ENCODE measurements at regions not wholly inside any gene's neighbourhood (a gene's known extent, or its start where the extent isn't known, plus 50 kb on each side); places are given as distances from the start of the nearest gene placed in this dataset.

DNA sequence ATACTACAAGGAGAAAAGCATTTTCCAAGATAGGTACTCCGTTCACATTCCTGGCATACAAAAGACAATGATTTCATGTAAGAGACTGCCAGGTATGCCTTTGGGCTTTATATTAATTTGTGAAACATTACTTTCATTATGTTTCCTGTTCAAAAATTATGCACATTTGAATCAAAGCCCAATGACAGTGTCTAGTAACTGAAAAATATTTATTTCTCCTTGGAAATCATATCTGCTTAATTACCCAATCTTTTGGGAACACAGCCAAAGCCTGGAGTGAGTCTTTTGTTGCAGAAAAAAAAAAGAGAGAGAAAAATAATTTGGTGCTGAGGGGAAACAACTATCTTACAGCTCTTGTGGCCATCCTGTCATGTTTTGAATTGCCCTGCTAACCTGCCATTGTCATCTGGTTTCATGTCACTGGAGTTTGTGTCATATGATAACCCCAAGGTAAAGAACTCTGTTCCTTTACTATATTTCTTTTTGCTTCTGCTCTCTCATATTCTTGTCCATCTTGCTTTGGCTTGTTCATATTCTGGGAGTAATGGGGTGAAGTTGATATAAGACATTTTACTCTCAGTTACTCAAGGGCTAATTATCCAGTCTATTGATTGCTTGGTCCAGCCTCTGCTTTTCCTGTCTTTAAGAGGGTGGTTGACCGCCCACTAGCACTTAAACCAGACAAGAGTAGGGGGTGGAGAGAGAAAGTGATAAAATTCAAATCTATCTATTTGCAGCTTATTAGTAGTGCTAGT lies 238.3 kb upstream of the NUDT12 start:
- ChIA-PET POLR2A (no interaction called here), CTCF (interaction anchor here (0.8 kb wide), 1 partner anchor 7 kb away, joined by 3 read pairs; no protein-coding TSS in a partner anchor)
- Histone ChIP-seq H3K4me1 (ENCODE audit: control insufficient read depth, insufficient read depth, low read length) (no peaks in the 10 kb centered on the region), H3K36me3 (ENCODE audit: control insufficient read depth in 2 of 2, insufficient read depth in 1 of 2, low read length in 2 of 2) (no peaks in the 10 kb centered on the region), H3K9me3 (ENCODE audit: control insufficient read depth, insufficient read depth, low read depth, low read length) (no peaks in the 10 kb centered on the region), H3K4me3 (ENCODE audit: low read depth, low read length) (no peak overlapping the region), H3K27ac (ENCODE audit: extremely low read depth, low read depth, low read length) (no peak overlapping the region)
- TF ChIP-seq ZNF2 (tag by site-specific recombination; IDR thresholded peaks at IDR 0.05) (no peak), OSR2 (tag by site-specific recombination; IDR thresholded peaks at IDR 0.05) (no peak), ZNF274 (IDR thresholded peaks at IDR 0.05; ENCODE audit: low read length) (no peak), ZNF274 (tag by site-specific recombination; IDR thresholded peaks at IDR 0.05; ENCODE audit: borderline replicate concordance) (no peak), ZNF670 (tag by site-specific recombination; IDR thresholded peaks at IDR 0.05; ENCODE audit: low read depth) (no peak), OVOL3 (tag by site-specific recombination; IDR thresholded peaks at IDR 0.05) (no peak), TCF7L2 (IDR thresholded peaks at IDR 0.05; ENCODE audit: borderline replicate concordance, low read depth, low read length) (no peak), ZNF76 (tag by site-specific recombination; IDR thresholded peaks at IDR 0.05; ENCODE audit: borderline replicate concordance, low read depth) (no peak), ZXDB (tag by site-specific recombination; IDR thresholded peaks at IDR 0.05) (no peak), ZNF830 (tag by site-specific recombination; IDR thresholded peaks at IDR 0.05; ENCODE audit: low read depth) (no peak), ZNF404 (tag by site-specific recombination; IDR thresholded peaks at IDR 0.05) (no peak), ZNF221 (tag by site-specific recombination; IDR thresholded peaks at IDR 0.05; ENCODE audit: borderline replicate concordance) (no peak), ZBTB1 (tag by site-specific recombination; IDR thresholded peaks at IDR 0.05) (no peak), WT1 (tag by site-specific recombination; IDR thresholded peaks at IDR 0.05) (no peak)
- TF ChIP-seq, protein P1, sequence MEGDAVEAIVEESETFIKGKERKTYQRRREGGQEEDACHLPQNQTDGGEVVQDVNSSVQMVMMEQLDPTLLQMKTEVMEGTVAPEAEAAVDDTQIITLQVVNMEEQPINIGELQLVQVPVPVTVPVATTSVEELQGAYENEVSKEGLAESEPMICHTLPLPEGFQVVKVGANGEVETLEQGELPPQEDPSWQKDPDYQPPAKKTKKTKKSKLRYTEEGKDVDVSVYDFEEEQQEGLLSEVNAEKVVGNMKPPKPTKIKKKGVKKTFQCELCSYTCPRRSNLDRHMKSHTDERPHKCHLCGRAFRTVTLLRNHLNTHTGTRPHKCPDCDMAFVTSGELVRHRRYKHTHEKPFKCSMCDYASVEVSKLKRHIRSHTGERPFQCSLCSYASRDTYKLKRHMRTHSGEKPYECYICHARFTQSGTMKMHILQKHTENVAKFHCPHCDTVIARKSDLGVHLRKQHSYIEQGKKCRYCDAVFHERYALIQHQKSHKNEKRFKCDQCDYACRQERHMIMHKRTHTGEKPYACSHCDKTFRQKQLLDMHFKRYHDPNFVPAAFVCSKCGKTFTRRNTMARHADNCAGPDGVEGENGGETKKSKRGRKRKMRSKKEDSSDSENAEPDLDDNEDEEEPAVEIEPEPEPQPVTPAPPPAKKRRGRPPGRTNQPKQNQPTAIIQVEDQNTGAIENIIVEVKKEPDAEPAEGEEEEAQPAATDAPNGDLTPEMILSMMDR (tag by site-specific recombination; IDR thresholded peaks at IDR 0.05) = no peak
- TF ChIP-seq, protein P2, sequence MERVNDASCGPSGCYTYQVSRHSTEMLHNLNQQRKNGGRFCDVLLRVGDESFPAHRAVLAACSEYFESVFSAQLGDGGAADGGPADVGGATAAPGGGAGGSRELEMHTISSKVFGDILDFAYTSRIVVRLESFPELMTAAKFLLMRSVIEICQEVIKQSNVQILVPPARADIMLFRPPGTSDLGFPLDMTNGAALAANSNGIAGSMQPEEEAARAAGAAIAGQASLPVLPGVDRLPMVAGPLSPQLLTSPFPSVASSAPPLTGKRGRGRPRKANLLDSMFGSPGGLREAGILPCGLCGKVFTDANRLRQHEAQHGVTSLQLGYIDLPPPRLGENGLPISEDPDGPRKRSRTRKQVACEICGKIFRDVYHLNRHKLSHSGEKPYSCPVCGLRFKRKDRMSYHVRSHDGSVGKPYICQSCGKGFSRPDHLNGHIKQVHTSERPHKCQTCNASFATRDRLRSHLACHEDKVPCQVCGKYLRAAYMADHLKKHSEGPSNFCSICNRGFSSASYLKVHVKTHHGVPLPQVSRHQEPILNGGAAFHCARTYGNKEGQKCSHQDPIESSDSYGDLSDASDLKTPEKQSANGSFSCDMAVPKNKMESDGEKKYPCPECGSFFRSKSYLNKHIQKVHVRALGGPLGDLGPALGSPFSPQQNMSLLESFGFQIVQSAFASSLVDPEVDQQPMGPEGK (tag by site-specific recombination; IDR thresholded peaks at IDR 0.05) = no peak
- TF ChIP-seq, protein P3, sequence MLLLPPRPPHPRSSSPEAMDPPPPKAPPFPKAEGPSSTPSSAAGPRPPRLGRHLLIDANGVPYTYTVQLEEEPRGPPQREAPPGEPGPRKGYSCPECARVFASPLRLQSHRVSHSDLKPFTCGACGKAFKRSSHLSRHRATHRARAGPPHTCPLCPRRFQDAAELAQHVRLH (tag by site-specific recombination; IDR thresholded peaks at IDR 0.05) = no peak

DNA sequence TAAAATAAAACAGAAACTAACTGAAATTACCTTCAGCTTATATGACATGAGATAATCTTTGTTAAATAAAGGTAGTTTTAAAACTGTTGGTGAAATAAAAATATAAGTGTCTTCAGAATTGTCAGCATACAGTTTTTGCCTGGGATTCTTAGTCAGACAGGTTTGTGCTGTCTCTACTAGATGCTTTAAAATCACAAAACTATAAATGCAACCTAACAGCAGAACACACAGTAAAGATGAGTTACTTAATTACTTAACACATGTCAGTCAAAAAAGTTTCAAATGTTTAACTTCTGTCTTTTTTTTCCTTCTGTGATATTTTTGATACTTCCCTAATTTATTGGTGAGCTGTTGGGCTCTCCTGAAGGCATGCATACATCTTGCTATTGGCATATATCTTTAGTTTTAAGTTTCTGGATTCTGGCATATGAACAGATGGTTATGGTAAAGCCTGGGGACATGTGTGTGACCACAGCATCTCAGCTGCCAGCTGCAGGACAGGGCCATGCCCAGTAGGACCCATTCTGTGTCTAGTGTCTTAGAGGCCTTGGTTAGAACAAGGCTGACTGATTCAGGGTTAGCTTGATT lies 231.1 kb upstream of the NUDT12 start:
- H3K9me3 ChIP-seq (ENCODE audit: control insufficient read depth, insufficient read depth, low read depth, low read length) = no peaks in the 10 kb centered on the region
- H3K4me3 ChIP-seq (ENCODE audit: low read depth, low read length) = no peak overlapping the region
- no peak overlapping the region for H3K27ac ChIP-seq (ENCODE audit: extremely low read depth, low read depth, low read length)
- ChIA-PET POLR2A (no interaction called here), CTCF (interaction anchor here (0.9 to 1.0 kb wide), 2 partner anchors 12 to 14 kb away, joined by 3 read pairs; no protein-coding TSS in a partner anchor)
- H3K36me3 ChIP-seq (ENCODE audit: control insufficient read depth in 2 of 2, insufficient read depth in 1 of 2, low read length in 2 of 2) = no peaks in the 10 kb centered on the region
- no peaks in the 10 kb centered on the region for H3K4me1 ChIP-seq (ENCODE audit: control insufficient read depth, insufficient read depth, low read length)
- TF ChIP-seq ZNF549 (tag by site-specific recombination; IDR thresholded peaks at IDR 0.05) (peak; percentile 61; the same call in 1 of the 2 replicates), ZNF48 (tag by site-specific recombination; IDR thresholded peaks at IDR 0.05) (no peak), ZNF311 (tag by site-specific recombination; IDR thresholded peaks at IDR 0.05; ENCODE audit: borderline replicate concordance) (no peak), SCRT2 (tag by site-specific recombination; IDR thresholded peaks at IDR 0.05) (no peak), KLF1 (tag by site-specific recombination; IDR thresholded peaks at IDR 0.05) (no peak), TRIM28 (IDR thresholded peaks at IDR 0.05; ENCODE audit: borderline replicate concordance, low read length) (peak; percentile 99), ZNF37A (tag by site-specific recombination; IDR thresholded peaks at IDR 0.05) (no peak), SP2 (tag by site-specific recombination; IDR thresholded peaks at IDR 0.05) (no peak), SETDB1 (IDR thresholded peaks at IDR 0.05; ENCODE audit: insufficient read length, low read length) (peak; percentile 96), ZNF623 (tag by site-specific recombination; IDR thresholded peaks at IDR 0.05) (no peak), KLF9 (tag by site-specific recombination; IDR thresholded peaks at IDR 0.05; ENCODE audit: low read depth) (no peak)
- TF ChIP-seq, protein P4, sequence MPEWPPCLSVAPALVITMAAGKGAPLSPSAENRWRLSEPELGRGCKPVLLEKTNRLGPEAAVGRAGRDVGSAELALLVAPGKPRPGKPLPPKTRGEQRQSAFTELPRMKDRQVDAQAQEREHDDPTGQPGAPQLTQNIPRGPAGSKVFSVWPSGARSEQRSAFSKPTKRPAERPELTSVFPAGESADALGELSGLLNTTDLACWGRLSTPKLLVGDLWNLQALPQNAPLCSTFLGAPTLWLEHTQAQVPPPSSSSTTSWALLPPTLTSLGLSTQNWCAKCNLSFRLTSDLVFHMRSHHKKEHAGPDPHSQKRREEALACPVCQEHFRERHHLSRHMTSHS (tag by site-specific recombination; IDR thresholded peaks at IDR 0.05) = no peak

Data from HEK293 (cell line).